GM23338 (cell line): ENCODE measurements at regions not wholly inside any gene's neighbourhood (a gene's known extent, or its start where the extent isn't known, plus 50 kb on each side); places are given as distances from the start of the nearest gene placed in this dataset.

Source experiments
- ATAC-seq: fragments of 200-7000 bp; cut with Tn5 transposase; 3 replicates; pipeline ENCODE4 v1.9.1; 2020
- DNase-seq: peaks from one replicate; pipeline ENCODE4 v3.0.0-alpha.2; 2015; ENCODE audit warnings: low spot score
- H2AFZ ChIP-seq: fragments of 200-600 bp; sonication (generic); 2 replicates; pipeline ENCODE4 v1.8.0; 2016; ENCODE audit warnings: antibody characterized with exemption, mild to moderate bottlenecking, moderate library complexity
- H3F3A ChIP-seq: fragments of 200-600 bp; sonication (generic); replicated peaks from 2 replicates; pipeline ENCODE4 v1.8.0; 2017; ENCODE audit warnings: antibody characterized with exemption, mixed run types, low read depth
- H3K27ac ChIP-seq: fragments of 200-600 bp; sonication (generic); 2 replicates; pipeline ENCODE4 v1.6.1; 2016; ENCODE audit warnings: low read depth
- H3K27me3 ChIP-seq: fragments of 200-600 bp; sonication (generic); 2 replicates; pipeline ENCODE4 v1.8.0; 2016; ENCODE audit warnings: mild to moderate bottlenecking, mixed run types, moderate library complexity; ENCODE audit not compliant: insufficient read depth
- H3K36me3 ChIP-seq: fragments of 200-600 bp; sonication (generic); 2 replicates; pipeline ENCODE4 v1.8.0; 2016; ENCODE audit warnings: mild to moderate bottlenecking; ENCODE audit not compliant: insufficient read depth
- H3K4me1 ChIP-seq: fragments of 200-600 bp; sonication (generic); 2 replicates; pipeline ENCODE4 v1.8.0; 2016; ENCODE audit warnings: mild to moderate bottlenecking, moderate library complexity; ENCODE audit not compliant: insufficient read depth
- H3K4me2 ChIP-seq: fragments of 200-600 bp; sonication (generic); 2 replicates; pipeline ENCODE4 v1.7.1; 2017; ENCODE audit warnings: mixed run types
- H3K4me3 ChIP-seq: fragments of 200-600 bp; sonication (generic); 2 replicates; pipeline ENCODE4 v1.6.1; 2016; ENCODE audit warnings: mixed run types
- H3K79me2 ChIP-seq: fragments of 200-600 bp; sonication (generic); replicated peaks from 2 replicates; pipeline ENCODE4 v1.8.0; 2017; ENCODE audit warnings: mild to moderate bottlenecking; ENCODE audit not compliant: insufficient read depth
- H3K9me2 ChIP-seq: fragments of 200-600 bp; sonication (generic); 2 replicates; pipeline ENCODE4 v1.8.0; 2017; ENCODE audit not compliant: insufficient read depth
- H4K20me1 ChIP-seq: fragments of 200-600 bp; sonication (generic); replicated peaks from 2 replicates; pipeline ENCODE4 v1.8.0; 2017; ENCODE audit warnings: mild to moderate bottlenecking; ENCODE audit not compliant: insufficient read depth
- H3K27ac Mint-ChIP-seq: 2 replicates; pipeline ENCODE4 v1.8.0; 2020; ENCODE audit warnings: inconsistent platforms, mild to moderate bottlenecking, moderate library complexity, mixed read lengths
- H3K27me3 Mint-ChIP-seq: 3 replicates; pipeline ENCODE4 v1.8.0; 2022; ENCODE audit warnings: low read depth, mild to moderate bottlenecking, moderate library complexity, mixed read lengths, inconsistent platforms; ENCODE audit not compliant: insufficient read depth, poor library complexity
- H3K36me3 Mint-ChIP-seq: 3 replicates; pipeline ENCODE4 v1.8.0; 2021; ENCODE audit warnings: low read depth, mild to moderate bottlenecking, inconsistent platforms, moderate library complexity, mixed read lengths
- H3K4me1 Mint-ChIP-seq: 3 replicates; pipeline ENCODE4 v1.8.0; 2020; ENCODE audit warnings: mild to moderate bottlenecking, inconsistent platforms, mixed read lengths
- H3K4me3 Mint-ChIP-seq: 3 replicates; pipeline ENCODE4 v1.8.0; 2021; ENCODE audit warnings: moderate library complexity, mild to moderate bottlenecking, inconsistent platforms, mixed read lengths
- H3K9me3 Mint-ChIP-seq: 3 replicates; pipeline ENCODE4 v1.8.0; 2020; ENCODE audit warnings: moderate library complexity, mild to moderate bottlenecking, inconsistent platforms, mixed read lengths
- CREB1 ChIP-seq: fragments of 250-450 bp; sonication (Bioruptor Pico); IDR thresholded peaks from 2 replicates; pipeline ENCODE4 v1.5.0; 2020; ENCODE audit warnings: low read depth, mild to moderate bottlenecking, moderate library complexity
- EZH2 ChIP-seq: fragments of 200-600 bp; sonication (generic); IDR thresholded peaks from one replicate; pipeline ENCODE4 v1.8.0; 2017; ENCODE audit warnings: antibody characterized with exemption, mild to moderate bottlenecking, low read depth; ENCODE audit not compliant: unreplicated experiment
- EZH2phosphoT487 ChIP-seq: fragments of 200-600 bp; sonication (generic); IDR thresholded peaks from one replicate; pipeline ENCODE4 v1.8.1; 2018; ENCODE audit warnings: antibody characterized with exemption; ENCODE audit not compliant: unreplicated experiment
- NANOG ChIP-seq: IDR thresholded peaks from 2 replicates; pipeline ENCODE4 v1.6.1; 2016; ENCODE audit warnings: antibody characterized with exemption, borderline replicate concordance
- ZNF331 ChIP-seq: fragments of 250-450 bp; sonication (Bioruptor Pico); IDR thresholded peaks from 2 replicates; pipeline ENCODE4 v1.5.0; 2020; ENCODE audit warnings: low read depth, mild to moderate bottlenecking, moderate library complexity
- ZNF462 ChIP-seq: fragments of 250-450 bp; sonication (Bioruptor Pico); IDR thresholded peaks from 2 replicates; pipeline ENCODE4 v1.5.0; 2020; ENCODE audit warnings: mild to moderate bottlenecking, moderate library complexity

- Histone ChIP-seq H3K4me2 (no peak overlapping the region), H3K79me2 (no peaks in the 10 kb centered on the region), H3K36me3 (no peaks in the 10 kb centered on the region), H3K27me3 (no peaks in the 10 kb centered on the region), H3F3A (no peaks in the 10 kb centered on the region; the same call in 1 of the 2 replicates), H3K27ac (no peak overlapping the region), H4K20me1 (no peaks in the 10 kb centered on the region), H2AFZ (no peak overlapping the region), H3K4me3 (no peak overlapping the region), H3K9me2 (peaks cover 9% of the 10 kb centered on the region; the same call in 1 of the 2 replicates), H3K4me1 (no peaks in the 10 kb centered on the region)
- TF ChIP-seq ZNF462 (CRISPR knock-in tag) = no peak
- no peak for TF ChIP-seq EZH2phosphoT487
- no peak for TF ChIP-seq CREB1
- TF ChIP-seq ZNF331 (CRISPR knock-in tag) = no peak
- no peak for TF ChIP-seq EZH2
- no peak for TF ChIP-seq NANOG
- no peak overlapping the region for H3K4me3 Mint-ChIP-seq
- ATAC-seq (no peak), DNase-seq (no peak)
- H3K27me3 Mint-ChIP-seq = peaks cover 7% of the 10 kb centered on the region
- H3K9me3 Mint-ChIP-seq = no peaks in the 10 kb centered on the region
- H3K4me1 Mint-ChIP-seq = peaks cover 12% of the 10 kb centered on the region; the same call in 1 of the 3 replicates
- H3K36me3 Mint-ChIP-seq = no peaks in the 10 kb centered on the region
- no peak overlapping the region for H3K27ac Mint-ChIP-seq
Measured at GRCh38 chr2:2851806-2852777, 521.0 kb upstream of the MYT1L start.
